H1 (cell line): ENCODE measurements at regions not wholly inside any gene's neighbourhood (a gene's known extent, or its start where the extent isn't known, plus 50 kb on each side); places are given as distances from the start of the nearest gene placed in this dataset.
A peak's percentile ranks its signal among the peaks of the same experiment; 100 is the strongest.

Source experiments
- CTBP2 ChIP-seq: IDR thresholded peaks from 2 replicates; pipeline ENCODE4 v1.7.0; 2011; ENCODE audit warnings: borderline replicate concordance, mild to moderate bottlenecking, moderate library complexity, mixed read lengths, low read length; ENCODE audit not compliant: insufficient read depth, insufficient read length
- PHF8 ChIP-seq: fragments of 200-600 bp; sonication (generic); conservative IDR thresholded peaks from 2 replicates; pipeline ENCODE4 v1.7.1; 2012; ENCODE audit warnings: low read depth, mild to moderate bottlenecking, inconsistent platforms, low read length, moderate library complexity
- TF ChIP-seq, protein P1 (sequence below): IDR thresholded peaks from 2 replicates; pipeline ENCODE4 v1.6.1; 2012; ENCODE audit warnings: inconsistent platforms

DNA sequence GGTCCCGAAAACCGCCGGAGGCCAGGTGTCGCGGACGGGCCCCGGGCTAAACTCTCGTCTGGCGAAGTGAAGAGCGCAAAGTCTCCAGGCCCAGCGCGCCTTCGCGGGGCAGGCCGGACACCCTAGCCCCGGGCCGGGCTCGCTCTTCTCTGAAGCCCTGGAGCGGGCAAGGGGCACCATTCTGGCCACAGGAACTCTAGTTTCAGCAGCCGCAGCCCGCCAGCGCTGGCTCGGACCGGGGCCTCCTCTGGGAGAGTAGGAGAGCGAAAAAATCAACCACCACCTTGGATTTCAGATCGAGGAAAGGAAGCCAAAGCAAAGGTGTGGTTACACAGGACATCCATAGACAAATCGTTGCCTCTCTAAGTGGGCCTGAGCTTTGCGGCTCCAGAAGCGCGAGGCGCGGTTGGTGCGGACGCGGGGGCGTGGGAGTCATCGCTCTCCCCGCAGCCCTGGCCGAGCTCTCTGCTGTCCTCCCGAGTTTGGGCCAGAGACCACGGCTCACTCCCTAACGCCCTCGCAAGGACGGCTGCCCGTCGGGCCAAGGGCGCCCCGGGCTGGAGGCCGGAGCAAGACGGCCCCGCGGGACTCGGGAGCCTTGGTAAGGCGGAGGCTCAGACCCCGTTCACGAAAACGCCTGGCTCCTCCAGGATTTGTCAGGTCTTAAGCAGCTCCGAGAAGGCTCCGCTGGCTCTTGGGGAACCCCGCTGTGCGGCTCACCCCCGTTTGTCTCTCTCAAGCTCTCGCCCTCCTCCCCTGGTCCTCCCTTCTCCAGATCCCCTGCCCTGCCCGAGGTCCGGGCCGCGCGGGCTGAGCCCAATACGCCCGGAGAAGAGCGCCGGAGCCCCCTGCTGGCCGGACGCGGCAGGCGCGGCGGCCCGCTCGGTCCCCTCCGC, 132.9 kb upstream of the DPYD start (continued):
- TF ChIP-seq CTBP2 (peak; percentile 78), PHF8 (peak; percentile 36; the same call in 1 of the 2 replicates)
- TF ChIP-seq, protein P1, sequence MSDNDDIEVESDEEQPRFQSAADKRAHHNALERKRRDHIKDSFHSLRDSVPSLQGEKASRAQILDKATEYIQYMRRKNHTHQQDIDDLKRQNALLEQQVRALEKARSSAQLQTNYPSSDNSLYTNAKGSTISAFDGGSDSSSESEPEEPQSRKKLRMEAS, result peak; percentile 33; the same call in 1 of the 2 replicates
